H1 (cell line): ENCODE measurements at regions not wholly inside any gene's neighbourhood (a gene's known extent, or its start where the extent isn't known, plus 50 kb on each side); places are given as distances from the start of the nearest gene placed in this dataset.

Experiments used
- CEBPB ChIP-seq: IDR thresholded peaks from 2 replicates; pipeline ENCODE4 v1.6.1; 2012; ENCODE audit warnings: low read depth, low read length
- KDM1A ChIP-seq: fragments of 200-600, 300-600 bp; sonication (generic); IDR thresholded peaks from 2 replicates; pipeline ENCODE4 v1.7.1; 2016; ENCODE audit warnings: mild to moderate bottlenecking, low read length, borderline replicate concordance
- RBBP5 ChIP-seq: IDR thresholded peaks from 2 replicates; pipeline ENCODE4 v1.7.1; 2012; ENCODE audit warnings: low read depth, mild to moderate bottlenecking, inconsistent platforms, low read length, moderate library complexity, borderline replicate concordance
- TF ChIP-seq, protein P1 (sequence below): IDR thresholded peaks from 2 replicates; pipeline ENCODE4 v1.6.1; 2012; ENCODE audit warnings: inconsistent platforms

DNA sequence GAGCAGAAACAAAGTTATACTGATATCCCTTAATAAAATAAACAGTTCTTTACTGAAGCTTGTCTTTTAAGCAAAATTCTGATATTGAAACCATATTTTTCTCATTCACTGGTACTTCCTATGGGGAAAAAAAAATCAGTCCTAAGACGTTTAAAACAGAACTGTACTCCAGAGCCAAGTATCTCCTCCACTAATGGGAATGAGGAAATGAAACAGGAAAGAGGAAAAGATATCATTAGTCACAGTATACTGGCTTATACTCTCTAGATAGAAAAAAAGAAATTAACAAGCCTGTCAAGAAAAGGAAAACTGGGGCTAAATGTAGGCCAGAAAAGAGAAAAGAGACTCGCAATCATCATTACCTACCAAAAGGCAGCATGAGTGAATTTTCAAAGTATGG lies 252.7 kb downstream of the CENPC start (continued):
- no peak for TF ChIP-seq KDM1A
- no peak for TF ChIP-seq RBBP5
- TF ChIP-seq, protein P1, sequence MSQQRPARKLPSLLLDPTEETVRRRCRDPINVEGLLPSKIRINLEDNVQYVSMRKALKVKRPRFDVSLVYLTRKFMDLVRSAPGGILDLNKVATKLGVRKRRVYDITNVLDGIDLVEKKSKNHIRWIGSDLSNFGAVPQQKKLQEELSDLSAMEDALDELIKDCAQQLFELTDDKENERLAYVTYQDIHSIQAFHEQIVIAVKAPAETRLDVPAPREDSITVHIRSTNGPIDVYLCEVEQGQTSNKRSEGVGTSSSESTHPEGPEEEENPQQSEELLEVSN: no peak
- TF ChIP-seq CEBPB: no peak
